ENCODE measurements at regions not wholly inside any gene's neighbourhood (a gene's known extent, or its start where the extent isn't known, plus 50 kb on each side); places are given as distances from the start of the nearest gene placed in this dataset.

- no peak for DNase-seq (ENCODE audit: low read depth, low spot score)
- Histone ChIP-seq H3K4me3 (ENCODE audit: insufficient read length, low read depth) (no peak overlapping the region), H3K4me1 (ENCODE audit: insufficient read depth, insufficient read length) (no peaks in the 10 kb centered on the region), H3K9me3 (ENCODE audit: insufficient read depth, low read length) (no peaks in the 10 kb centered on the region), H3K9ac (ENCODE audit: insufficient read length, low read depth) (no peak overlapping the region), H3K27me3 (ENCODE audit: insufficient read depth, insufficient read length) (no peaks in the 10 kb centered on the region), H3K36me3 (ENCODE audit: insufficient read depth, insufficient read length, low read length) (no peaks in the 10 kb centered on the region)
- no peak for TF ChIP-seq SUZ12 (IDR thresholded peaks at IDR 0.05; ENCODE audit: extremely low read depth, insufficient read depth, insufficient read length)
- no peak for TF ChIP-seq ZNF274 (IDR thresholded peaks at IDR 0.05; ENCODE audit: low read depth, low read length)
- TF ChIP-seq YY1 (IDR thresholded peaks at IDR 0.05; ENCODE audit: insufficient read depth, insufficient read length) = no peak
Measured at GRCh38 chr4:111800551-111800950, 344.7 kb upstream of the FAM241A start.

DNA sequence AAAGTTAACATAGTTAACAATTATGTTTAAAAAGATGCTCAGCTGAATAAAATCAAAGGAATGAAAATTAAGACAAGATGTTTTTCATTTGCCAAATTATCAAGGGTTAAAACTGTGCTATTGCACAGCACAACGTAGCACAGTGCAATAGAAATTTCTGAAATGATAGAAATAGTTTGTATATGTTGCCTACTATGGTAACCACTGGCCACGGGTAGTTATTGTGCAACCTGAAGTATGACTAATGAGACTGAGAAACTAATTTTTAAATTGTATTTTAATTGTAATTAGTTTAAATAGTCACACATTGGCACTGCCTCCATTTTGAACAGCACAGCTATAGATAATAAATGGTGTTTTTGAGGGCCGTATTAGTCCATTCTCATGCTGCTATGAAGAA lies 343.1 kb upstream of the FAM241A start:
- Histone ChIP-seq H3K4me1 (ENCODE audit: insufficient read depth, insufficient read length) (no peaks in the 10 kb centered on the region), H3K4me3 (ENCODE audit: insufficient read length, low read depth) (no peak overlapping the region), H3K36me3 (ENCODE audit: insufficient read depth, insufficient read length, low read length) (no peaks in the 10 kb centered on the region), H3K27me3 (ENCODE audit: insufficient read depth, insufficient read length) (no peaks in the 10 kb centered on the region), H3K9me3 (ENCODE audit: insufficient read depth, low read length) (no peaks in the 10 kb centered on the region), H3K9ac (ENCODE audit: insufficient read length, low read depth) (no peak overlapping the region)
- DNase-seq (ENCODE audit: low read depth, low spot score) = no peak
- TF ChIP-seq ZNF274 (IDR thresholded peaks at IDR 0.05; ENCODE audit: low read depth, low read length) (no peak), YY1 (IDR thresholded peaks at IDR 0.05; ENCODE audit: insufficient read depth, insufficient read length) (no peak), SUZ12 (IDR thresholded peaks at IDR 0.05; ENCODE audit: extremely low read depth, insufficient read depth, insufficient read length) (no peak)

GRCh38 chr4:111806331-111806730 lies 338.9 kb upstream of the FAM241A start:
- Histone ChIP-seq H3K9ac (ENCODE audit: insufficient read length, low read depth) (no peak overlapping the region), H3K27me3 (ENCODE audit: insufficient read depth, insufficient read length) (no peaks in the 10 kb centered on the region), H3K4me1 (ENCODE audit: insufficient read depth, insufficient read length) (no peaks in the 10 kb centered on the region), H3K36me3 (ENCODE audit: insufficient read depth, insufficient read length, low read length) (no peaks in the 10 kb centered on the region), H3K9me3 (ENCODE audit: insufficient read depth, low read length) (no peaks in the 10 kb centered on the region), H3K4me3 (ENCODE audit: insufficient read length, low read depth) (no peak overlapping the region)
- no peak for DNase-seq (ENCODE audit: low read depth, low spot score)
- TF ChIP-seq SUZ12 (IDR thresholded peaks at IDR 0.05; ENCODE audit: extremely low read depth, insufficient read depth, insufficient read length) (no peak), ZNF274 (IDR thresholded peaks at IDR 0.05; ENCODE audit: low read depth, low read length) (no peak), YY1 (IDR thresholded peaks at IDR 0.05; ENCODE audit: insufficient read depth, insufficient read length) (no peak)

- no peak overlapping the region for H3K9ac ChIP-seq (ENCODE audit: insufficient read length, low read depth)
- no peak for DNase-seq (ENCODE audit: low read depth, low spot score)
- H3K4me1 ChIP-seq (ENCODE audit: insufficient read depth, insufficient read length) = no peaks in the 10 kb centered on the region
- H3K4me3 ChIP-seq (ENCODE audit: insufficient read length, low read depth) = no peak overlapping the region
- TF ChIP-seq SUZ12 (IDR thresholded peaks at IDR 0.05; ENCODE audit: extremely low read depth, insufficient read depth, insufficient read length) (no peak), YY1 (IDR thresholded peaks at IDR 0.05; ENCODE audit: insufficient read depth, insufficient read length) (no peak), ZNF274 (IDR thresholded peaks at IDR 0.05; ENCODE audit: low read depth, low read length) (no peak)
- H3K27me3 ChIP-seq (ENCODE audit: insufficient read depth, insufficient read length) = no peaks in the 10 kb centered on the region
- no peaks in the 10 kb centered on the region for H3K36me3 ChIP-seq (ENCODE audit: insufficient read depth, insufficient read length, low read length)
- no peaks in the 10 kb centered on the region for H3K9me3 ChIP-seq (ENCODE audit: insufficient read depth, low read length)
Measured at GRCh38 chr4:111807576-111807975, 337.7 kb upstream of the FAM241A start.

GRCh38 chr4:111808174-111808573 lies 337.1 kb upstream of the FAM241A start:
- no peak for DNase-seq (ENCODE audit: low read depth, low spot score)
- H3K36me3 ChIP-seq (ENCODE audit: insufficient read depth, insufficient read length, low read length) = no peaks in the 10 kb centered on the region
- H3K27me3 ChIP-seq (ENCODE audit: insufficient read depth, insufficient read length) = no peaks in the 10 kb centered on the region
- no peaks in the 10 kb centered on the region for H3K4me1 ChIP-seq (ENCODE audit: insufficient read depth, insufficient read length)
- no peaks in the 10 kb centered on the region for H3K9me3 ChIP-seq (ENCODE audit: insufficient read depth, low read length)
- H3K9ac ChIP-seq (ENCODE audit: insufficient read length, low read depth) = no peak overlapping the region
- H3K4me3 ChIP-seq (ENCODE audit: insufficient read length, low read depth) = no peak overlapping the region
- TF ChIP-seq SUZ12 (IDR thresholded peaks at IDR 0.05; ENCODE audit: extremely low read depth, insufficient read depth, insufficient read length) (no peak), ZNF274 (IDR thresholded peaks at IDR 0.05; ENCODE audit: low read depth, low read length) (no peak), YY1 (IDR thresholded peaks at IDR 0.05; ENCODE audit: insufficient read depth, insufficient read length) (no peak)

DNA sequence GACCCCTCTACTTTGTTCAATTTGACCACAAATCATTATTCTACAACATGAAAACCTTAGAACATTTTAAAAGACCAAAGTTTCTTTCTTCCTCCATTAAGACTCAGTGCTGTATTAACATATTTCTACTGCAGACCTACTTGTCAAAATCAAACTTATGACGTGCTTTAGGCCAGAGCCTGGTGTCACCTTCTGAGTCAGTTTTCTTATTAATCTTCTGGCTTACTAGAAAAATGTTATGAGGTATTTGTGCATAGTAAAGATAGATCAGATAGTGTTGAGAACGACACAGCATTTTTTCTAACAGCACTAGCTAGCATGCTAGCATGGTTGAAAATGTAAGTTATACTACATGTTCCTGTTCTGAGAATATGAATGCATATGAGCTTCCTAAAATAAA lies 333.6 kb upstream of the FAM241A start:
- no peaks in the 10 kb centered on the region for H3K36me3 ChIP-seq (ENCODE audit: insufficient read depth, insufficient read length, low read length)
- peaks cover 3% of the 10 kb centered on the region; the same call in 1 of the 2 replicates for H3K9me3 ChIP-seq (ENCODE audit: insufficient read depth, low read length)
- no peak for TF ChIP-seq YY1 (IDR thresholded peaks at IDR 0.05; ENCODE audit: insufficient read depth, insufficient read length)
- no peak for TF ChIP-seq ZNF274 (IDR thresholded peaks at IDR 0.05; ENCODE audit: low read depth, low read length)
- no peak for TF ChIP-seq SUZ12 (IDR thresholded peaks at IDR 0.05; ENCODE audit: extremely low read depth, insufficient read depth, insufficient read length)
- no peaks in the 10 kb centered on the region for H3K4me1 ChIP-seq (ENCODE audit: insufficient read depth, insufficient read length)
- no peak overlapping the region for H3K4me3 ChIP-seq (ENCODE audit: insufficient read length, low read depth)
- DNase-seq (ENCODE audit: low read depth, low spot score) = no peak
- H3K27me3 ChIP-seq (ENCODE audit: insufficient read depth, insufficient read length) = no peaks in the 10 kb centered on the region
- H3K9ac ChIP-seq (ENCODE audit: insufficient read length, low read depth) = no peak overlapping the region

- Histone ChIP-seq H3K4me1 (ENCODE audit: insufficient read depth, insufficient read length) (no peaks in the 10 kb centered on the region), H3K9me3 (ENCODE audit: insufficient read depth, low read length) (peaks cover 5% of the 10 kb centered on the region; the same call in 1 of the 2 replicates), H3K27me3 (ENCODE audit: insufficient read depth, insufficient read length) (no peaks in the 10 kb centered on the region), H3K36me3 (ENCODE audit: insufficient read depth, insufficient read length, low read length) (no peaks in the 10 kb centered on the region), H3K4me3 (ENCODE audit: insufficient read length, low read depth) (no peak overlapping the region), H3K9ac (ENCODE audit: insufficient read length, low read depth) (no peak overlapping the region)
- DNase-seq (ENCODE audit: low read depth, low spot score) = no peak
- no peak for TF ChIP-seq SUZ12 (IDR thresholded peaks at IDR 0.05; ENCODE audit: extremely low read depth, insufficient read depth, insufficient read length)
- no peak for TF ChIP-seq ZNF274 (IDR thresholded peaks at IDR 0.05; ENCODE audit: low read depth, low read length)
Measured at GRCh38 chr4:111812114-111812513, 333.1 kb upstream of the FAM241A start.

GRCh38 chr4:111812760-111813159 lies 332.5 kb upstream of the FAM241A start:
- no peak for DNase-seq (ENCODE audit: low read depth, low spot score)
- no peaks in the 10 kb centered on the region for H3K27me3 ChIP-seq (ENCODE audit: insufficient read depth, insufficient read length)
- no peak overlapping the region for H3K9ac ChIP-seq (ENCODE audit: insufficient read length, low read depth)
- no peak for TF ChIP-seq ZNF274 (IDR thresholded peaks at IDR 0.05; ENCODE audit: low read depth, low read length)
- no peak for TF ChIP-seq SUZ12 (IDR thresholded peaks at IDR 0.05; ENCODE audit: extremely low read depth, insufficient read depth, insufficient read length)
- TF ChIP-seq YY1 (IDR thresholded peaks at IDR 0.05; ENCODE audit: insufficient read depth, insufficient read length) = no peak
- no peaks in the 10 kb centered on the region for H3K36me3 ChIP-seq (ENCODE audit: insufficient read depth, insufficient read length, low read length)
- no peaks in the 10 kb centered on the region for H3K4me1 ChIP-seq (ENCODE audit: insufficient read depth, insufficient read length)
- no peak overlapping the region for H3K4me3 ChIP-seq (ENCODE audit: insufficient read length, low read depth)
- H3K9me3 ChIP-seq (ENCODE audit: insufficient read depth, low read length) = peaks cover 5% of the 10 kb centered on the region; the same call in 1 of the 2 replicates

All from NT2/D1 (cell line).